Large intestine (tissue), 3 donors: ENCODE measurements at regions not wholly inside any gene's neighbourhood (a gene's known extent, or its start where the extent isn't known, plus 50 kb on each side); places are given as distances from the start of the nearest gene placed in this dataset.
"Not testable (repeated sequence)": the region's sequence is repeated elsewhere in the genome, so short reads cannot be mapped to it uniquely, and the experiment has no call there.

Source experiments
- DNase-seq, 2 donors: peaks; one replicate each; pipeline versions ENCODE4 v3.0.0 to v3.0.0-alpha.2; 2013
- H3K27ac ChIP-seq: one replicate; pipeline ENCODE4 v1.5.1; 2013; ENCODE audit warnings: low read length
- H3K27me3 ChIP-seq: 2 replicates; pipeline ENCODE4 v1.6.1; 2013; ENCODE audit warnings: low read length; ENCODE audit not compliant: control insufficient read depth, insufficient read depth
- H3K36me3 ChIP-seq: 2 replicates; pipeline ENCODE4 v1.6.1; 2013; ENCODE audit warnings: low read length; ENCODE audit not compliant: control insufficient read depth, insufficient read depth
- H3K4me1 ChIP-seq: one replicate; pipeline ENCODE4 v1.6.1; 2013; ENCODE audit warnings: low read length; ENCODE audit not compliant: control insufficient read depth, insufficient read depth
- H3K4me3 ChIP-seq: one replicate; pipeline ENCODE4 v1.5.1; 2013; ENCODE audit warnings: low read length
- H3K9me3 ChIP-seq: one replicate; pipeline ENCODE4 v1.6.1; 2013; ENCODE audit warnings: mild to moderate bottlenecking, low read depth, low read length, moderate library complexity; ENCODE audit not compliant: control insufficient read depth
- WGBS: methylation state at CpG from one replicate; pipeline ENCODE4 v1.1.5; 2013; ENCODE audit warnings: low lambda C conversion rate; ENCODE audit not compliant: insufficient coverage; 5-methylcytosine and 5-hydroxymethylcytosine counted together

GRCh38 chr12:74259199-74259598 lies 278.4 kb upstream of the ATXN7L3B start:
- Histone ChIP-seq H3K27me3 (no peaks in the 10 kb centered on the region), H3K4me1 (no peaks in the 10 kb centered on the region), H3K9me3 (no peaks in the 10 kb centered on the region), H3K4me3 (no peak overlapping the region), H3K36me3 (no peaks in the 10 kb centered on the region), H3K27ac (no peak overlapping the region)
- no peak for DNase-seq
- no CpG with 5 or more reads among the region's 1 CpG for WGBS

- no peaks in the 10 kb centered on the region for H3K27me3 ChIP-seq
- no peaks in the 10 kb centered on the region for H3K4me1 ChIP-seq
- no peaks in the 10 kb centered on the region for H3K36me3 ChIP-seq
- no peak overlapping the region for H3K27ac ChIP-seq
- no peak for DNase-seq
- WGBS: 90% methylated on average over 2 of the region's 15 CpGs
- no peaks in the 10 kb centered on the region for H3K9me3 ChIP-seq
- no peak overlapping the region for H3K4me3 ChIP-seq
These were observed 272.9 kb upstream of the ATXN7L3B start for GRCh38 chr12:74264692-74265091.

GRCh38 chr12:74269355-74269754 lies 268.3 kb upstream of the ATXN7L3B start:
- DNase-seq, H3K9me3 ChIP-seq, H3K27ac ChIP-seq, H3K27me3 ChIP-seq, H3K4me3 ChIP-seq, H3K36me3 ChIP-seq, H3K4me1 ChIP-seq: not testable (repeated sequence)
- WGBS: no CpG with 5 or more reads among the region's 8 CpGs

- no CpG with 5 or more reads among the region's 5 CpGs for WGBS
These were observed 257.4 kb upstream of the ATXN7L3B start for GRCh38 chr12:74280156-74280655.

DNA sequence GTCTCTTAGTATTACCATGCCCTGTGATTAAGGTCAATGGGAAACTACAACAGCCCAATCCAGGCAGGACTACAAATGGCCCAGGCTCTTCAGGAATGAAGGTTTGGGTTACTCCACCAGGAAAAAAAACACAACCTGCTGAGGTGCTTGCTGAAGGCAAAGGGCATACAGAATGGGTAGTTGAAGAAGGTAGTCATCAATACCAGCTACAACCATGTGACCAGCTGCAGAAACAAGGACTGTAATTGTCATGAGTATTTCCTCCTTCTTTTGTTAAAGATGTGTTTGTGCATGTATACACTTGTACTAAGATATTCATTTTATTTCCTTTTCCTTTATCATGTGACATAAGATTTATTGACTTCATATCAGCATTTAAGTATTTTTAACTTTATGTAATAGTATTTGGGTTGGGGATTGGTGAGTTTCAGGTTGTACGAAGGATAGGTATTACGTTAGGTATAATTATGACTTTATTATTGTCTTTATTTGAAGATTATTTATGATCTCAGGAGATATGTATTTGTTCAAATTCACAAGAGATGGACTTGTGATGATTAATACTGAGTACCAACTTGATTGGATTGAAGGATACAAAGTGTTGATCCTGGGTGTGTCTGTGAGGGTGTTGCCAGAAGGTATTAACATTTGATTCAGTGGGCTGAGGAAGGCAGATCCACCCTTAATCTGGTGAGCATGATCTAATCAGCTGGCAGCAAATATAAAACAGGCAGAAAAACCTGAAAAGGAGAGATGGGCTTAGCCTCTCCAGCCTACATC lies 256.0 kb upstream of the ATXN7L3B start:
- not testable (repeated sequence) for H3K27ac ChIP-seq, H3K9me3 ChIP-seq, DNase-seq, H3K36me3 ChIP-seq, H3K27me3 ChIP-seq, H3K4me3 ChIP-seq, H3K4me1 ChIP-seq
- whole genome bisulfite sequencing: 94% methylated on average over 2 of the region's 2 CpGs

More at GRCh38 chr12:74280156-74280655, 257.4 kb upstream of the ATXN7L3B start:
- Histone ChIP-seq H3K27ac (no peak overlapping the region), H3K4me1 (no peaks in the 10 kb centered on the region), H3K36me3 (no peaks in the 10 kb centered on the region), H3K9me3 (no peaks in the 10 kb centered on the region), H3K27me3 (no peaks in the 10 kb centered on the region), H3K4me3 (no peak overlapping the region)
- no peak for DNase-seq

GRCh38 chr12:74283646-74284045 lies 254.0 kb upstream of the ATXN7L3B start:
- H3K9me3 ChIP-seq: no peaks in the 10 kb centered on the region
- no peaks in the 10 kb centered on the region for H3K4me1 ChIP-seq
- no peaks in the 10 kb centered on the region for H3K36me3 ChIP-seq
- no peak for DNase-seq
- H3K27me3 ChIP-seq: no peaks in the 10 kb centered on the region
- no peak overlapping the region for H3K4me3 ChIP-seq
- WGBS: 76% methylated on average over 2 of the region's 4 CpGs
- H3K27ac ChIP-seq: no peak overlapping the region

GRCh38 chr12:74285773-74286172 lies 251.9 kb upstream of the ATXN7L3B start:
- Histone ChIP-seq H3K27me3 (no peaks in the 10 kb centered on the region), H3K9me3 (no peaks in the 10 kb centered on the region), H3K4me3 (no peak overlapping the region), H3K4me1 (no peaks in the 10 kb centered on the region), H3K36me3 (no peaks in the 10 kb centered on the region), H3K27ac (no peak overlapping the region)
- no peak for DNase-seq
- no CpG with 5 or more reads among the region's 2 CpGs for WGBS

DNA sequence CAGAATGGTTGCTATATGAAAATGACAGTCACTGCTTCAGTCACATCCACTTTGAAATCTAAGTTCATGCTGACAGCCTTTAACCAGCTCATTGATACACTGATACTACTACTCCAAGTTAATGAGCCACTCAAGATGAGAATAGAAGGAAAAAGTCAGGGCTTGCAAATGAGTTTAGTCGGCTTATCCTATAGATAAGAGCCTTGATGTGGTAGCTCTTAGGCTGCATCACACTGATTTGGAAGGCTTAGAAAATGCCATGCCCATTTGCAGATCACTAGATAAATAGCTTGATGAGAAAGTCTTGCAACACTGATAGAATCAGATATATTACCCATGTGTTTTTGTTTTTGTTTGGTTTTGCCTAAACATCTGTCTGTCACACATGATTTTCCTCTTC lies 251.4 kb upstream of the ATXN7L3B start:
- no CpG with 5 or more reads among the region's 1 CpG for WGBS

GRCh38 chr12:74292351-74293194 lies 245.1 kb upstream of the ATXN7L3B start:
- WGBS: no CpG with 5 or more reads among the region's 30 CpGs
- no peak for DNase-seq
- H3K9me3 ChIP-seq: peaks cover 6% of the 10 kb centered on the region
- H3K4me3 ChIP-seq: no peak overlapping the region
- no peaks in the 10 kb centered on the region for H3K4me1 ChIP-seq
- no peak overlapping the region for H3K27ac ChIP-seq
- H3K36me3 ChIP-seq: no peaks in the 10 kb centered on the region
- no peaks in the 10 kb centered on the region for H3K27me3 ChIP-seq

More for the DNA sequence above, 251.4 kb upstream of the ATXN7L3B start:
- no peak for DNase-seq
- Histone ChIP-seq H3K9me3 (no peaks in the 10 kb centered on the region), H3K27me3 (no peaks in the 10 kb centered on the region), H3K4me3 (no peak overlapping the region), H3K4me1 (no peaks in the 10 kb centered on the region), H3K27ac (no peak overlapping the region), H3K36me3 (no peaks in the 10 kb centered on the region)

DNA sequence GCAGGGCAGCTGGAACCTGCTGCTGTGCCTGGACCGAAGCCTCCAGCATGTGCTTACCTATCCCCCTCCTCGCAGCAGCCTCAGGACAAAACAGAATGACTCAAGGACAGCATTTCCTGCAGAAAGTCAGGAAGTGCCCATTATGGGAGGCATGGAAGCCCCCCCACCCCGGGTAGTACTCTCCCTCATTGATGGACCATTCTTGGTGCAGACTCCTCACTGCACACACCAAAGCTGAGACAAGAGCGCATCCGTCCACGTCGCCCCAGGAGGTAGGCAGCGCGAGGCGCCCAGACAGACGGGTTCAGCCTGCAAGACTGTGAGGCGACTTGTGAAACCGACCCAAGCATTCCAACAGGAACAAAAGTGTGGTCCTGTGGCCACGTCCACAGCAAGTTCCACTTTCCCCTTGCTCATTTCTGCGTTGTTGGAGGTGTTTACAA lies 243.9 kb upstream of the ATXN7L3B start:
- no CpG with 5 or more reads among the region's 15 CpGs for WGBS
- DNase-seq: no peak
- H3K4me3 ChIP-seq: no peak overlapping the region
- no peak overlapping the region for H3K27ac ChIP-seq
- H3K4me1 ChIP-seq: no peaks in the 10 kb centered on the region
- no peaks in the 10 kb centered on the region for H3K27me3 ChIP-seq
- no peaks in the 10 kb centered on the region for H3K36me3 ChIP-seq
- H3K9me3 ChIP-seq: peaks cover 6% of the 10 kb centered on the region
